H9 (cell line): ENCODE measurements at regions not wholly inside any gene's neighbourhood (a gene's known extent, or its start where the extent isn't known, plus 50 kb on each side); places are given as distances from the start of the nearest gene placed in this dataset.

Experiments used
- DNase-seq: peaks from one replicate; pipeline ENCODE4 v3.0.0-alpha.2; 2017
- H2AFZ ChIP-seq: one replicate; pipeline ENCODE4 v1.6.1; 2013; ENCODE audit warnings: mild to moderate bottlenecking, low read length, control low read depth, moderate library complexity
- H2AK5ac ChIP-seq: 2 replicates; pipeline ENCODE4 v1.6.1; 2013; ENCODE audit warnings: low read length, control low read depth, mixed read lengths; ENCODE audit not compliant: insufficient read length
- H2BK120ac ChIP-seq: one replicate; pipeline ENCODE4 v1.6.1; 2013; ENCODE audit warnings: low read depth, mild to moderate bottlenecking, low read length, control low read depth, inconsistent platforms; ENCODE audit not compliant: poor library complexity, severe bottlenecking
- H2BK12ac ChIP-seq: 2 replicates; pipeline ENCODE4 v1.6.1; 2013; ENCODE audit warnings: low read length, control low read depth, mixed read lengths, low read depth; ENCODE audit not compliant: insufficient read length
- H2BK15ac ChIP-seq: 2 replicates; pipeline ENCODE4 v1.6.1; 2013; ENCODE audit warnings: low read depth, low read length, control low read depth
- H2BK20ac ChIP-seq: one replicate; pipeline ENCODE4 v1.6.1; 2013; ENCODE audit warnings: low read depth, mild to moderate bottlenecking, low read length, control low read depth, inconsistent platforms; ENCODE audit not compliant: poor library complexity, severe bottlenecking
- H2BK5ac ChIP-seq: 2 replicates; pipeline ENCODE4 v1.6.1; 2013; ENCODE audit warnings: low read length, control low read depth, mixed read lengths; ENCODE audit not compliant: insufficient read length
- H3K14ac ChIP-seq: 2 replicates; pipeline ENCODE4 v1.6.1; 2013; ENCODE audit warnings: low read length, control low read depth; ENCODE audit not compliant: insufficient read depth
- H3K18ac ChIP-seq: 2 replicates; pipeline ENCODE4 v1.6.1; 2013; ENCODE audit warnings: low read depth, mild to moderate bottlenecking, mixed read lengths, low read length, control low read depth; ENCODE audit not compliant: insufficient read length
- H3K23ac ChIP-seq: 2 replicates; pipeline ENCODE4 v1.6.1; 2013; ENCODE audit warnings: low read length, control low read depth, mixed read lengths, low read depth; ENCODE audit not compliant: insufficient read length
- H3K23me2 ChIP-seq: 2 replicates; pipeline ENCODE4 v1.6.1; 2013; ENCODE audit warnings: low read depth, mild to moderate bottlenecking, mixed read lengths, low read length, control low read depth; ENCODE audit not compliant: insufficient read length, poor library complexity, severe bottlenecking
- H3K27ac ChIP-seq: 2 replicates; pipeline ENCODE4 v1.5.1; 2013; ENCODE audit warnings: low read length, control low read depth, mixed read lengths, low read depth; ENCODE audit not compliant: insufficient read length
- H3K27me3 ChIP-seq: 2 replicates; pipeline ENCODE4 v1.6.1; 2013; ENCODE audit warnings: low read length, control low read depth, inconsistent platforms; ENCODE audit not compliant: insufficient read depth
- H3K4ac ChIP-seq: 2 replicates; pipeline ENCODE4 v1.6.1; 2013; ENCODE audit warnings: low read depth, mild to moderate bottlenecking, control low read depth, inconsistent platforms, low read length, moderate library complexity
- H3K4me1 ChIP-seq: 2 replicates; pipeline ENCODE4 v1.6.1; 2013; ENCODE audit warnings: low read length, control low read depth, inconsistent platforms; ENCODE audit not compliant: insufficient read depth
- H3K4me2 ChIP-seq: 2 replicates; pipeline ENCODE4 v1.6.1; 2013; ENCODE audit warnings: low read length, control low read depth, mixed read lengths; ENCODE audit not compliant: insufficient read length, insufficient read depth
- H3K56ac ChIP-seq: 2 replicates; pipeline ENCODE4 v1.6.1; 2013; ENCODE audit warnings: low read depth, mild to moderate bottlenecking, mixed read lengths, low read length, control low read depth; ENCODE audit not compliant: insufficient read length
- H3K79me1 ChIP-seq: 2 replicates; pipeline ENCODE4 v1.6.1; 2013; ENCODE audit warnings: low read depth, mild to moderate bottlenecking, moderate library complexity, low read length, control low read depth, inconsistent platforms; ENCODE audit not compliant: insufficient read depth, poor library complexity, severe bottlenecking
- H3K79me2 ChIP-seq: 2 replicates; pipeline ENCODE4 v1.6.1; 2013; ENCODE audit warnings: low read length, control low read depth, inconsistent platforms; ENCODE audit not compliant: insufficient read depth
- H3K9ac ChIP-seq: 2 replicates; pipeline ENCODE4 v1.6.1; 2013; ENCODE audit warnings: low read length, control low read depth, mixed read lengths; ENCODE audit not compliant: insufficient read length; ENCODE audit errors: extremely low read depth
- H3K9me3 ChIP-seq: one replicate; pipeline ENCODE4 v1.6.1; 2013; ENCODE audit warnings: low read depth, low read length, inconsistent platforms; ENCODE audit not compliant: control insufficient read depth
- H3T11ph ChIP-seq: one replicate; pipeline ENCODE4 v1.6.1; 2013; ENCODE audit warnings: mild to moderate bottlenecking, low read length, control low read depth, inconsistent platforms
- H4K20me1 ChIP-seq: one replicate; pipeline ENCODE4 v1.6.1; 2013; ENCODE audit not compliant: control insufficient read depth, insufficient read length, insufficient read depth
- H4K5ac ChIP-seq: 2 replicates; pipeline ENCODE4 v1.6.1; 2013; ENCODE audit warnings: low read depth, mild to moderate bottlenecking, mixed read lengths, low read length, control low read depth; ENCODE audit not compliant: insufficient read length
- H4K8ac ChIP-seq: replicated peaks from 2 replicates; pipeline ENCODE4 v1.6.1; 2013; ENCODE audit warnings: low read length, control low read depth, mixed read lengths, low read depth; ENCODE audit not compliant: insufficient read length
- H4K91ac ChIP-seq: 2 replicates; pipeline ENCODE4 v1.6.1; 2013; ENCODE audit warnings: low read depth, mild to moderate bottlenecking, moderate library complexity, mixed read lengths, low read length, control low read depth; ENCODE audit not compliant: insufficient read length
- H3K27ac Mint-ChIP-seq, 3 experiments: 2 replicates in 2 of 3; 3 replicates in 1 of 3; pipeline ENCODE4 v1.8.0; 2020 to 2021; ENCODE audit warnings: mixed read lengths in 3 of 3, mild to moderate bottlenecking in 1 of 3, moderate library complexity in 1 of 3
- H3K27me3 Mint-ChIP-seq: 2 replicates; pipeline ENCODE4 v1.8.0; 2021; ENCODE audit warnings: low read depth, mild to moderate bottlenecking, moderate library complexity, mixed read lengths
- H3K36me3 Mint-ChIP-seq, 3 experiments: 2 replicates in 2 of 3; 3 replicates in 1 of 3; pipeline ENCODE4 v1.8.0; 2020 to 2021; ENCODE audit warnings: low read depth in 3 of 3, mixed read lengths in 3 of 3; ENCODE audit not compliant: insufficient read depth in 1 of 3
- H3K4me1 Mint-ChIP-seq, 2 experiments: 2 replicates each; pipeline ENCODE4 v1.8.0; 2020; ENCODE audit warnings: mixed read lengths in 2 of 2
- H3K4me3 Mint-ChIP-seq, 2 experiments: 2 replicates in 1 of 2; 3 replicates in 1 of 2; pipeline ENCODE4 v1.8.0; 2020 to 2021; ENCODE audit warnings: mild to moderate bottlenecking in 2 of 2, mixed read lengths in 2 of 2, moderate library complexity in 1 of 2
- H3K9me3 Mint-ChIP-seq, 2 experiments: 2 replicates in 1 of 2; 3 replicates in 1 of 2; pipeline ENCODE4 v1.8.0; 2020; ENCODE audit warnings: mild to moderate bottlenecking in 2 of 2, mixed read lengths in 2 of 2, moderate library complexity in 1 of 2
- CTCF ChIP-seq: fragments of 200-600 bp; sonication (generic); conservative IDR thresholded peaks from 3 replicates; pipeline ENCODE4 v1.8.0; 2021; ENCODE audit warnings: antibody characterized with exemption, mild to moderate bottlenecking
- WGBS: extraction: QIAGEN DNeasy Blood & Tissue Kit; methylation state at CpG from one replicate; pipeline ENCODE4 v1.1.7; 2013; ENCODE audit warnings: missing lambda C conversion rate, low lambda C conversion rate, mixed read lengths; ENCODE audit not compliant: insufficient read length; ENCODE audit errors: extremely low coverage; 5-methylcytosine and 5-hydroxymethylcytosine counted together

GRCh38 chr2:45145073-45145899, 136.0 kb upstream of the SIX2 start:
- no peak overlapping the region for H3K9ac ChIP-seq
- no peak for TF ChIP-seq CTCF
- no peak overlapping the region for H3K23ac ChIP-seq
- H2BK120ac ChIP-seq, result no peak overlapping the region
- H2AK5ac ChIP-seq, result no peak overlapping the region
- H3K9me3 ChIP-seq, result no peaks in the 10 kb centered on the region
- no peak overlapping the region for H4K91ac ChIP-seq
- H3K9me3 Mint-ChIP-seq, result no peaks in the 10 kb centered on the region; a peak in 1 of 5 replicates
- H2BK15ac ChIP-seq, result no peak overlapping the region
- H3K4me2 ChIP-seq, result no peak overlapping the region
- no peak overlapping the region for H2BK12ac ChIP-seq
- H3K4me1 Mint-ChIP-seq, result peaks cover 17 to 22% of the 10 kb centered on the region in 2 experiments
- no peak overlapping the region for H3K4ac ChIP-seq
- no peaks in the 10 kb centered on the region for H3K79me1 ChIP-seq
- no peaks in the 10 kb centered on the region for H3K23me2 ChIP-seq
- H3K36me3 Mint-ChIP-seq, result no peaks in the 10 kb centered on the region
- no peak overlapping the region for H2AFZ ChIP-seq
- no peak overlapping the region for H3K18ac ChIP-seq
- H3K27ac Mint-ChIP-seq, result 0 out of 7 replicates have a peak overlapping the region, but pooled peaks of 1 of the 3 experiments have one; percentile 55
- no peak overlapping the region for H3T11ph ChIP-seq
- no peak overlapping the region for H3K14ac ChIP-seq
- DNase-seq, result no peak
- H4K20me1 ChIP-seq, result no peaks in the 10 kb centered on the region
- no peak overlapping the region for H4K5ac ChIP-seq
- H3K4me1 ChIP-seq, result no peaks in the 10 kb centered on the region
- H4K8ac ChIP-seq, result no peak overlapping the region
- H3K27me3 ChIP-seq, result no peaks in the 10 kb centered on the region
- peaks cover 8% of the 10 kb centered on the region for H3K27me3 Mint-ChIP-seq
- no peak overlapping the region for H3K56ac ChIP-seq
- H2BK20ac ChIP-seq, result no peak overlapping the region
- H3K79me2 ChIP-seq, result no peaks in the 10 kb centered on the region
- no peak overlapping the region for H3K27ac ChIP-seq
- no peak overlapping the region for H3K4me3 Mint-ChIP-seq
- no CpG with 5 or more reads among the region's 14 CpGs for WGBS
- H2BK5ac ChIP-seq, result no peak overlapping the region
